Ishikawa (cell line): ENCODE measurements at regions not wholly inside any gene's neighbourhood (a gene's known extent, or its start where the extent isn't known, plus 50 kb on each side); places are given as distances from the start of the nearest gene placed in this dataset.

ENCODE experiments used
- EGR1 ChIP-seq: IDR thresholded peaks from 2 replicates; pipeline ENCODE4 v1.6.1; 2012
- YY1 ChIP-seq: IDR thresholded peaks from 2 replicates; pipeline ENCODE4 v1.6.1; 2012; ENCODE audit warnings: low read depth

DNA sequence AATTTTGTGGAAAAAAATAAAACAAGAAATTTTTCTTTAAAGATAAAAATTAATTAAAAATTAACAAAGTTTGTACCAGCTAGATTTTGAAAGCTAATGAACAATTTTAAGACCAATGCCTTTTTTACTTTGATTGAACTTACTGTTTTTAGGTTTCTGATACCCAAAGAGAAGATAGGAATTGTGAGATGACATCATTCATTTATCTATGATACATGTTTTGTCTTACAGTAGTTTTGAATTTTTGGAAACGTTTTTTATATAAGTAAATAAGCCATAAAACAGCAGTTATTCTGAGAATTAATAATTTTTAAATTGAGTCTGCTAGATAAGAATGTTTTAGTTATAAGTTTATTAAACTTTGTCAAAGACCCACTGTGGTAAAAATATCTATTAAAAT is 65.0 kb upstream of the GPR174 start:
- TF ChIP-seq EGR1 = no peak
- no peak for TF ChIP-seq YY1
